Endothelial cell of umbilical vein (primary cell): ENCODE measurements at regions not wholly inside any gene's neighbourhood (a gene's known extent, or its start where the extent isn't known, plus 50 kb on each side); places are given as distances from the start of the nearest gene placed in this dataset.

Source experiments
- BruUV-seq: library from RNA; stranded (reverse); fragments of 400-500 nt; replicated peaks from 2 replicates; lab custom pipeline; 2021; lab: Mats Ljungman, UMichigan
- CTCF ChIA-PET: fragments of 300-600, 350-600 bp; sonication (Branson Sonifier 250); formaldehyde crosslinking; loops from one replicate; lab custom pipeline; 2021; ENCODE audit warnings: antibody characterized with exemption, inconsistent platforms; lab: Charles Lee
- POLR2A ChIA-PET: fragments of 300-600, 350-600 bp; sonication (Branson Sonifier 250); formaldehyde crosslinking; loops from one replicate; lab custom pipeline; 2021; ENCODE audit warnings: antibody characterized with exemption, inconsistent platforms; lab: Charles Lee
- DNase-seq: peaks from one replicate; pipeline ENCODE4 v3.0.0-alpha.2; 2011; ENCODE audit warnings: low read depth, low spot score
- FAIRE-seq: peaks from 2 replicates; lab custom pipeline; 2011; peaks lifted over from hg19 to GRCh38; lab: Jason Lieb, UNC
- H2AFZ ChIP-seq: 2 replicates; pipeline ENCODE4 v1.6.0; 2012; ENCODE audit warnings: low read depth, low read length, control low read depth, inconsistent platforms
- H3K27ac ChIP-seq: 2 replicates; pipeline ENCODE4 v1.5.1; 2011; ENCODE audit warnings: low read depth, mild to moderate bottlenecking, control low read depth, low read length, moderate library complexity; ENCODE audit not compliant: insufficient read depth
- H3K27me3 ChIP-seq, 2 experiments: 2 replicates each; pipeline versions ENCODE4 v1.6.0 to v1.6.1; 2011; ENCODE audit warnings: low read length in 2 of 2, mixed read lengths in 1 of 2; ENCODE audit not compliant: control insufficient read depth in 2 of 2, insufficient read depth in 2 of 2
- H3K36me3 ChIP-seq, 2 experiments: 2 replicates in 1 of 2; 3 replicates in 1 of 2; pipeline ENCODE4 v1.5.1; 2011; ENCODE audit warnings: low read length in 2 of 2, mild to moderate bottlenecking in 1 of 2, moderate library complexity in 1 of 2; ENCODE audit not compliant: control insufficient read depth in 2 of 2, insufficient read depth in 2 of 2; ENCODE audit errors: extremely low read depth in 1 of 2
- H3K4me1 ChIP-seq: 3 replicates; pipeline ENCODE4 v1.5.1; 2011; ENCODE audit warnings: mild to moderate bottlenecking, low read length; ENCODE audit not compliant: control insufficient read depth, insufficient read depth; ENCODE audit errors: extremely low read depth
- H3K4me2 ChIP-seq: 2 replicates; pipeline ENCODE4 v1.6.1; 2011; ENCODE audit warnings: low read length, control low read depth, mixed read lengths; ENCODE audit not compliant: insufficient read depth
- H3K4me3 ChIP-seq, 3 experiments: fragments of 200-600 bp in 1 of 3; sonication (generic), shearing (Covaris generic) in 1 of 3; replicated peaks in 1 of 3; 2 replicates each; pipeline ENCODE4 v1.5.1; 2011 to 2016; ENCODE audit warnings: control low read depth in 3 of 3, low read length in 3 of 3, mild to moderate bottlenecking in 2 of 3, inconsistent platforms in 1 of 3, low read depth in 1 of 3, moderate library complexity in 1 of 3; ENCODE audit not compliant: insufficient read depth in 1 of 3
- H3K79me2 ChIP-seq: 2 replicates; pipeline ENCODE4 v1.6.0; 2012; ENCODE audit warnings: low read length, inconsistent platforms; ENCODE audit not compliant: control insufficient read depth, insufficient read depth
- H3K9ac ChIP-seq: replicated peaks from 2 replicates; pipeline ENCODE3; 2011; ENCODE audit warnings: low read length, control low read depth; ENCODE audit not compliant: insufficient read depth; ENCODE audit errors: extremely low read depth
- H3K9me1 ChIP-seq: replicated peaks from 3 replicates; pipeline ENCODE4 v1.6.0; 2011; ENCODE audit warnings: mild to moderate bottlenecking, low read length; ENCODE audit not compliant: control insufficient read depth, insufficient read depth; ENCODE audit errors: extremely low read depth
- H3K9me3 ChIP-seq: replicated peaks from 2 replicates; pipeline ENCODE4 v1.5.1; 2012; ENCODE audit warnings: low read length, inconsistent platforms; ENCODE audit not compliant: control insufficient read depth, insufficient read depth
- H4K20me1 ChIP-seq: replicated peaks from 2 replicates; pipeline ENCODE3; 2011; ENCODE audit warnings: mild to moderate bottlenecking, low read length; ENCODE audit not compliant: control insufficient read depth, insufficient read depth; ENCODE audit errors: extremely low read depth
- EZH2 ChIP-seq: IDR thresholded peaks from 2 replicates; pipeline ENCODE4 v1.6.1; 2012; ENCODE audit warnings: borderline replicate concordance, low read depth, mild to moderate bottlenecking, moderate library complexity, low read length, inconsistent platforms; ENCODE audit not compliant: severe bottlenecking
- FOS ChIP-seq: IDR thresholded peaks from 2 replicates; pipeline ENCODE4 v1.6.1; 2011; ENCODE audit warnings: mild to moderate bottlenecking, low read length, moderate library complexity, borderline replicate concordance; ENCODE audit not compliant: insufficient read depth
- GATA2 ChIP-seq: IDR thresholded peaks from 2 replicates; pipeline ENCODE4 v1.7.0; 2011; ENCODE audit warnings: low read depth, mild to moderate bottlenecking, moderate library complexity, mixed read lengths, low read length; ENCODE audit not compliant: insufficient read length, insufficient read depth
- JUN ChIP-seq: IDR thresholded peaks from 2 replicates; pipeline ENCODE4 v1.6.1; 2011; ENCODE audit warnings: borderline replicate concordance, low read depth; ENCODE audit not compliant: insufficient read length, insufficient read depth
- MYC ChIP-seq: IDR thresholded peaks from one replicate; pipeline ENCODE4 v1.6.1; 2011; ENCODE audit warnings: mild to moderate bottlenecking, low read depth, low read length
- POLR2A ChIP-seq: IDR thresholded peaks from 2 replicates; pipeline ENCODE4 v1.6.1; 2012; ENCODE audit warnings: low read depth, mild to moderate bottlenecking, control low read depth, low read length
- POLR2AphosphoS5 ChIP-seq: IDR thresholded peaks from 2 replicates; pipeline ENCODE4 v1.6.1; 2012; ENCODE audit warnings: low read depth, mild to moderate bottlenecking, control low read depth, low read length, moderate library complexity; ENCODE audit not compliant: insufficient read depth
- dilution Hi-C: fragments of 300-500 bp; cut with MboI; formaldehyde crosslinking; loops from one replicate; pipeline ENCODE4 v1.15.0; 2019; ENCODE audit warnings: low sequenced_read_pairs; ENCODE audit not compliant: extremely low pct_ligation_motif_present
- intact Hi-C: fragments of 100-400 bp; cut with micrococcal nuclease; formaldehyde crosslinking; loops from one replicate; pipeline ENCODE4 v1.10.0; 2022
- TF ChIP-seq, protein P1 (sequence below), 2 donors: IDR thresholded peaks; 1 replicate in 1 of 2; 2 replicates in 1 of 2; pipeline ENCODE4 v1.5.1; 2011; ENCODE audit warnings: low read length in 2 of 2, mild to moderate bottlenecking in 2 of 2, moderate library complexity in 2 of 2, control low read depth in 1 of 2, inconsistent platforms in 1 of 2, low read depth in 1 of 2; ENCODE audit not compliant: insufficient read depth in 1 of 2; ENCODE audit errors: extremely low read depth in 1 of 2
- TF ChIP-seq, protein P2 (sequence below): IDR thresholded peaks from 2 replicates; pipeline ENCODE4 v1.6.1; 2011; ENCODE audit not compliant: insufficient read depth, insufficient read length

DNA sequence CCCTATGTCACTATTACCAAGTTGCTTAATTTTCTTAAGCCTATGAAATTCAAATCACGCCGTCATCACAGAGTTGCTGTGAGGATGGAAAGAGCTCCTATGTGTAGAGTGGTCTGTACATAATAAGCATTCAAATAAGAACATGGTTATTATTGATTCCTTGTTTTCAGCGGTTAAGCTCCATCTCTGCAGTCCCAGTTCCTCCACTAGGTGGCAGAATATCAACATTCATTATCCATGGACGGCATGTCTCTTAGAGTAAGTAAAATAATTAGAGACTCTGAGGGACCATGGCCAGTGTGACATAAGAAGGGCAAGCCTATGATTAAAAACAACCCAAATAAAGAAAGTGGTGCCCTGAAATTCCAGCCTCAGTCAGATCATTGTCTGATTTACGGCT lies 132.5 kb upstream of the NHS start:
- peak; percentile 62 for DNase-seq
- Histone ChIP-seq H3K79me2 (no peaks in the 10 kb centered on the region), H3K4me2 (no peak overlapping the region), H3K27me3 (no peaks in the 10 kb centered on the region), H3K36me3 (no peaks in the 10 kb centered on the region), H4K20me1 (no peaks in the 10 kb centered on the region), H3K9me1 (no peaks in the 10 kb centered on the region), H3K27ac (no peak overlapping the region), H3K9ac (no peak overlapping the region), H2AFZ (no peak overlapping the region), H3K9me3 (no peaks in the 10 kb centered on the region), H3K4me1 (no peaks in the 10 kb centered on the region), H3K4me3 (no peak overlapping the region)
- dilution Hi-C loops, result no loop called here
- ChIA-PET CTCF (interaction anchor here (0.6 to 4.5 kb wide), 21 partner anchors 10 to 570 kb away, joined by 3 to 39 read pairs (median 5); no protein-coding TSS in a partner anchor), POLR2A (no interaction called here)
- FAIRE-seq, result peak; percentile 79
- intact Hi-C loops, result loop anchor here (1.0 to 5.0 kb wide), 3 partner anchors 295 to 448 kb away; no protein-coding TSS in a partner anchor
- BruUV-seq, result no TSS peak
- TF ChIP-seq POLR2A, result no peak
- TF ChIP-seq, protein P1, sequence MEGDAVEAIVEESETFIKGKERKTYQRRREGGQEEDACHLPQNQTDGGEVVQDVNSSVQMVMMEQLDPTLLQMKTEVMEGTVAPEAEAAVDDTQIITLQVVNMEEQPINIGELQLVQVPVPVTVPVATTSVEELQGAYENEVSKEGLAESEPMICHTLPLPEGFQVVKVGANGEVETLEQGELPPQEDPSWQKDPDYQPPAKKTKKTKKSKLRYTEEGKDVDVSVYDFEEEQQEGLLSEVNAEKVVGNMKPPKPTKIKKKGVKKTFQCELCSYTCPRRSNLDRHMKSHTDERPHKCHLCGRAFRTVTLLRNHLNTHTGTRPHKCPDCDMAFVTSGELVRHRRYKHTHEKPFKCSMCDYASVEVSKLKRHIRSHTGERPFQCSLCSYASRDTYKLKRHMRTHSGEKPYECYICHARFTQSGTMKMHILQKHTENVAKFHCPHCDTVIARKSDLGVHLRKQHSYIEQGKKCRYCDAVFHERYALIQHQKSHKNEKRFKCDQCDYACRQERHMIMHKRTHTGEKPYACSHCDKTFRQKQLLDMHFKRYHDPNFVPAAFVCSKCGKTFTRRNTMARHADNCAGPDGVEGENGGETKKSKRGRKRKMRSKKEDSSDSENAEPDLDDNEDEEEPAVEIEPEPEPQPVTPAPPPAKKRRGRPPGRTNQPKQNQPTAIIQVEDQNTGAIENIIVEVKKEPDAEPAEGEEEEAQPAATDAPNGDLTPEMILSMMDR (IDR thresholded peaks at IDR 0.05; ENCODE audit: extremely low read depth in 1 of 2, insufficient read depth in 1 of 2, low read depth in 1 of 2, low read length in 2 of 2), result peak; percentile 36

DNA sequence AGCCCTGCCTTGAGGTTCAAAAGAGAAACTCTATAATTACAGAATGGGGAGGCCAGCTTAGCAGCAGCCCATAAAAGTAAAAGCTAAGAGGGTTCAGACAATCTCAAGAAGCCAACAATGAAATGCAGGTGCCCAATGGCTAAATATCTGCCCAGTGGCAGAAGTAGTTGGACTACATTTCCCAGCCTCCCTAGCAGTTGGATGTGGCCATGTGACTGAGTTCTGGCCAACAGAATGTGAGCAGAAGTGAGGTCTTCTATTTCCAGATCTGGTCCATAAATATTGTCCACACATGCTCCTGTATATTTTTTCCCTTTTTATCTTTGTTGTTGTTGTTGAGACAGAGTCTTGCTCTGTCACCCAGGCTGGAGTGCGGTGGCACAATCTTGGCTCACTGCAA lies 127.9 kb upstream of the NHS start:
- Histone ChIP-seq H4K20me1 (no peaks in the 10 kb centered on the region), H3K9me1 (no peaks in the 10 kb centered on the region), H3K9ac (no peak overlapping the region), H2AFZ (no peak overlapping the region), H3K27me3 (no peaks in the 10 kb centered on the region), H3K4me1 (no peaks in the 10 kb centered on the region), H3K9me3 (no peaks in the 10 kb centered on the region), H3K36me3 (no peaks in the 10 kb centered on the region), H3K4me2 (no peak overlapping the region), H3K4me3 (no peak overlapping the region), H3K79me2 (no peaks in the 10 kb centered on the region), H3K27ac (no peak overlapping the region)
- intact Hi-C loops, result no loop called here
- FAIRE-seq, result no peak
- ChIA-PET CTCF (no interaction called here), POLR2A (no interaction called here)
- TF ChIP-seq POLR2A (no peak), MYC (no peak), JUN (no peak), FOS (no peak), EZH2 (no peak), GATA2 (no peak), POLR2AphosphoS5 (no peak)
- TF ChIP-seq, protein P1 (IDR thresholded peaks at IDR 0.05; ENCODE audit: extremely low read depth in 1 of 2, insufficient read depth in 1 of 2, low read depth in 1 of 2, low read length in 2 of 2), result no peak
- TF ChIP-seq, protein P2, sequence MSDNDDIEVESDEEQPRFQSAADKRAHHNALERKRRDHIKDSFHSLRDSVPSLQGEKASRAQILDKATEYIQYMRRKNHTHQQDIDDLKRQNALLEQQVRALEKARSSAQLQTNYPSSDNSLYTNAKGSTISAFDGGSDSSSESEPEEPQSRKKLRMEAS, result no peak
- dilution Hi-C loops, result no loop called here
- no TSS peak for BruUV-seq
- no peak for DNase-seq
